ENCODE measurements at regions not wholly inside any gene's neighbourhood (a gene's known extent, or its start where the extent isn't known, plus 50 kb on each side); places are given as distances from the start of the nearest gene placed in this dataset.

DNA sequence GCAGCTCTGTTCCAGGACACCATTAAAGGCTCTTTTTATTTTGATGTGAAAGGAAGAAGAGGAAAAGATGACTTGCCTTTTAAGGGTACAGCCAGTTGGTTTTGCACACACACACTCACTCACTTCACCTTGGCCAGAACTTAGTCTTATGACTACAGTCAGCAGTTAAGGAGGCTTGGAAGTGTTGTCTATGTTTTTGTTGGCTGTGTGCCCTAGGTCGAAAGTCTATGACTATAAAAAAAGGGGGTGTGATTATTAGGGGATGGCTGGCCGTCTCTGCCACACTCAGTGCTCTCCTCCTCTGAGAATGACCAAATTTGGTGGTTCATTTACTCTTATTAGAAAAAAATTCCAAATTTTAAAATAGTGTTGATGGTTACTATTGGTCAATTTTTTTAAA is 139.5 kb upstream of the OTX2 start:
- no peak overlapping the region for H3K27ac ChIP-seq (ENCODE audit: insufficient read length, low read depth, low read length)
- H3K79me1 ChIP-seq (ENCODE audit: insufficient read depth, low read depth, low read length, poor library complexity, severe bottlenecking): no peaks in the 10 kb centered on the region
- TF ChIP-seq CTCF (conservative IDR thresholded peaks at IDR 0.05): no peak
- no peak overlapping the region for H2AK5ac ChIP-seq (ENCODE audit: insufficient read length, low read length)
- H3K23me2 ChIP-seq (ENCODE audit: insufficient read length, low read depth, low read length, poor library complexity, severe bottlenecking): no peaks in the 10 kb centered on the region
- no peaks in the 10 kb centered on the region for H3K36me3 Mint-ChIP-seq (ENCODE audit: insufficient read depth in 1 of 3, low read depth in 3 of 3)
- H3K27ac Mint-ChIP-seq: no peak overlapping the region
- no peaks in the 10 kb centered on the region for H3K27me3 Mint-ChIP-seq (ENCODE audit: low read depth)
- H2BK20ac ChIP-seq (ENCODE audit: low read depth, low read length, poor library complexity, severe bottlenecking): no peak overlapping the region
- no peak overlapping the region for H2AFZ ChIP-seq (ENCODE audit: low read length)
- H4K8ac ChIP-seq (replicated peaks; ENCODE audit: insufficient read length, low read depth, low read length): no peak overlapping the region
- peaks cover 31% of the 10 kb centered on the region in 2 experiments for H3K4me1 Mint-ChIP-seq
- H3T11ph ChIP-seq (ENCODE audit: low read length): no peak overlapping the region
- H3K9me3 Mint-ChIP-seq: no peaks in the 10 kb centered on the region
- H3K14ac ChIP-seq (ENCODE audit: insufficient read depth, low read length): no peak overlapping the region
- no peaks in the 10 kb centered on the region for H3K9me3 ChIP-seq (ENCODE audit: control insufficient read depth, low read depth, low read length)
- H3K4me1 ChIP-seq (ENCODE audit: insufficient read depth, low read length): peaks cover 7% of the 10 kb centered on the region
- no peak overlapping the region for H2BK5ac ChIP-seq (ENCODE audit: insufficient read length, low read length)
- H3K79me2 ChIP-seq (ENCODE audit: insufficient read depth, low read length): no peaks in the 10 kb centered on the region
- H4K5ac ChIP-seq (ENCODE audit: insufficient read length, low read depth, low read length): no peak overlapping the region
- H3K56ac ChIP-seq (ENCODE audit: insufficient read length, low read depth, low read length): no peak overlapping the region
- H2BK12ac ChIP-seq (ENCODE audit: insufficient read length, low read depth, low read length): no peak overlapping the region
- no peak overlapping the region for H3K18ac ChIP-seq (ENCODE audit: insufficient read length, low read depth, low read length)
- H4K20me1 ChIP-seq (ENCODE audit: control insufficient read depth, insufficient read depth, insufficient read length): no peaks in the 10 kb centered on the region
- H3K27me3 ChIP-seq (ENCODE audit: insufficient read depth, low read length): no peaks in the 10 kb centered on the region
- no peak overlapping the region for H4K91ac ChIP-seq (ENCODE audit: insufficient read length, low read depth, low read length)
- H2BK15ac ChIP-seq (ENCODE audit: low read depth, low read length): no peak overlapping the region
- H3K23ac ChIP-seq (ENCODE audit: insufficient read length, low read depth, low read length): no peak overlapping the region
- no peak overlapping the region for H3K4me3 Mint-ChIP-seq
- DNase-seq: no peak
- no peak overlapping the region for H2BK120ac ChIP-seq (ENCODE audit: low read depth, low read length, poor library complexity, severe bottlenecking)
- no CpG with 5 or more reads among the region's 2 CpGs for WGBS (ENCODE audit: extremely low coverage, insufficient read length, low lambda C conversion rate)
- no peak overlapping the region for H3K4ac ChIP-seq (ENCODE audit: low read depth, low read length)
- H3K9ac ChIP-seq (ENCODE audit: extremely low read depth, insufficient read length, low read length): no peak overlapping the region
- H3K4me2 ChIP-seq (ENCODE audit: insufficient read depth, insufficient read length, low read length): no peak overlapping the region

Data from H9 (cell line).